BJ (cell line): ENCODE measurements at regions not wholly inside any gene's neighbourhood (a gene's known extent, or its start where the extent isn't known, plus 50 kb on each side); places are given as distances from the start of the nearest gene placed in this dataset.

Experiments
- CTCF ChIA-PET: fragments of 350-600 bp; formaldehyde crosslinking; extraction: SDS; loops from one replicate; lab custom pipeline; 2021; ENCODE audit warnings: antibody characterized with exemption, inconsistent platforms; lab: Yijun Ruan, JAX
- POLR2A ChIA-PET: fragments of 300-600 bp; sonication (Branson Sonifier 250); formaldehyde crosslinking; extraction: SDS; loops from one replicate; lab custom pipeline; 2021; ENCODE audit warnings: antibody characterized with exemption; lab: Charles Lee
- DNase-seq: peaks from one replicate; pipeline ENCODE4 v3.0.0-alpha.2; 2011; ENCODE audit warnings: low read depth
- H3K27me3 ChIP-seq: 2 replicates; pipeline ENCODE4 v1.6.0; 2011; ENCODE audit warnings: low read length; ENCODE audit not compliant: control insufficient read depth, insufficient read depth
- H3K36me3 ChIP-seq: 2 replicates; pipeline ENCODE4 v1.5.1; 2011; ENCODE audit warnings: low read length; ENCODE audit not compliant: control insufficient read depth, insufficient read depth
- H3K4me3 ChIP-seq: 2 replicates; pipeline ENCODE4 v1.5.1; 2011; ENCODE audit warnings: low read depth, mild to moderate bottlenecking, control low read depth, low read length
- TF ChIP-seq, protein P1 (sequence below): IDR thresholded peaks from 2 replicates; pipeline ENCODE4 v1.5.1; 2011; ENCODE audit warnings: low read depth, mild to moderate bottlenecking, control low read depth, inconsistent platforms, low read length, moderate library complexity; ENCODE audit not compliant: insufficient read depth

GRCh38 chr4:181960384-181960783 is 282.8 kb upstream of the TENM3 start:
- H3K36me3 ChIP-seq = no peaks in the 10 kb centered on the region
- TF ChIP-seq, protein P1, sequence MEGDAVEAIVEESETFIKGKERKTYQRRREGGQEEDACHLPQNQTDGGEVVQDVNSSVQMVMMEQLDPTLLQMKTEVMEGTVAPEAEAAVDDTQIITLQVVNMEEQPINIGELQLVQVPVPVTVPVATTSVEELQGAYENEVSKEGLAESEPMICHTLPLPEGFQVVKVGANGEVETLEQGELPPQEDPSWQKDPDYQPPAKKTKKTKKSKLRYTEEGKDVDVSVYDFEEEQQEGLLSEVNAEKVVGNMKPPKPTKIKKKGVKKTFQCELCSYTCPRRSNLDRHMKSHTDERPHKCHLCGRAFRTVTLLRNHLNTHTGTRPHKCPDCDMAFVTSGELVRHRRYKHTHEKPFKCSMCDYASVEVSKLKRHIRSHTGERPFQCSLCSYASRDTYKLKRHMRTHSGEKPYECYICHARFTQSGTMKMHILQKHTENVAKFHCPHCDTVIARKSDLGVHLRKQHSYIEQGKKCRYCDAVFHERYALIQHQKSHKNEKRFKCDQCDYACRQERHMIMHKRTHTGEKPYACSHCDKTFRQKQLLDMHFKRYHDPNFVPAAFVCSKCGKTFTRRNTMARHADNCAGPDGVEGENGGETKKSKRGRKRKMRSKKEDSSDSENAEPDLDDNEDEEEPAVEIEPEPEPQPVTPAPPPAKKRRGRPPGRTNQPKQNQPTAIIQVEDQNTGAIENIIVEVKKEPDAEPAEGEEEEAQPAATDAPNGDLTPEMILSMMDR = no peak
- CTCF ChIA-PET = interaction anchor here (1.1 kb wide), 1 partner anchor 10 kb away, joined by 3 read pairs; no protein-coding TSS in a partner anchor
- no peak for DNase-seq
- H3K27me3 ChIP-seq = no peaks in the 10 kb centered on the region
- POLR2A ChIA-PET = no interaction called here
- H3K4me3 ChIP-seq = no peak overlapping the region

GRCh38 chr4:181962321-181962720 is 280.9 kb upstream of the TENM3 start:
- CTCF ChIA-PET = no interaction called here
- no peak for DNase-seq
- POLR2A ChIA-PET = no interaction called here
- TF ChIP-seq, protein P1 = no peak
- Histone ChIP-seq H3K27me3 (no peaks in the 10 kb centered on the region), H3K4me3 (no peak overlapping the region), H3K36me3 (no peaks in the 10 kb centered on the region)

GRCh38 chr4:181964731-181965130 is 278.5 kb upstream of the TENM3 start:
- ChIA-PET CTCF (no interaction called here), POLR2A (no interaction called here)
- Histone ChIP-seq H3K27me3 (no peaks in the 10 kb centered on the region), H3K4me3 (no peak overlapping the region), H3K36me3 (no peaks in the 10 kb centered on the region)
- DNase-seq = no peak
- TF ChIP-seq, protein P1 = no peak

- Histone ChIP-seq H3K4me3 (no peak overlapping the region), H3K27me3 (no peaks in the 10 kb centered on the region), H3K36me3 (no peaks in the 10 kb centered on the region)
- POLR2A ChIA-PET = no interaction called here
- TF ChIP-seq, protein P1 = no peak
- CTCF ChIA-PET = interaction anchor here (0.6 kb wide), 1 partner anchor 168 kb away, joined by 3 read pairs; no protein-coding TSS in a partner anchor
- DNase-seq = peak; percentile 51
These were observed 277.1 kb upstream of the TENM3 start for GRCh38 chr4:181966104-181966551.

- POLR2A ChIA-PET = no interaction called here
- CTCF ChIA-PET = no interaction called here
- TF ChIP-seq, protein P1 = no peak
These were observed 275.8 kb upstream of the TENM3 start for GRCh38 chr4:181967401-181967800.

More at GRCh38 chr4:181967401-181967800, 275.8 kb upstream of the TENM3 start:
- Histone ChIP-seq H3K36me3 (no peaks in the 10 kb centered on the region), H3K4me3 (no peak overlapping the region), H3K27me3 (no peaks in the 10 kb centered on the region)
- DNase-seq = no peak
